GM12878 (cell line): ENCODE measurements at regions not wholly inside any gene's neighbourhood (a gene's known extent, or its start where the extent isn't known, plus 50 kb on each side); places are given as distances from the start of the nearest gene placed in this dataset.

Source experiments
- ATAC-seq: fragments of 200-7000 bp; cut with Tn5 transposase; 3 replicates; pipeline ENCODE4 v1.9.1; 2020; ENCODE audit warnings: mild to moderate bottlenecking, moderate library complexity
- BruUV-seq: library from RNA; stranded (reverse); fragments of 400-500 nt; replicated peaks from 2 replicates; lab custom pipeline; 2021; lab: Mats Ljungman, UMichigan
- CTCF ChIA-PET: fragments of 300-600 bp; sonication (Branson Sonifier 250); formaldehyde crosslinking; extraction: SDS; loops from one replicate; lab custom pipeline; 2021; ENCODE audit warnings: inconsistent platforms; lab: Yijun Ruan, JAX
- POLR2A ChIA-PET: fragments of 350-600 bp; formaldehyde crosslinking; extraction: SDS; loops from one replicate; lab custom pipeline; 2021; ENCODE audit warnings: inconsistent platforms; lab: Charles Lee
- RAD21 ChIA-PET: fragments of 300-600 bp; sonication (Branson Sonifier 250); formaldehyde crosslinking; loops from one replicate; lab custom pipeline; 2023; ENCODE audit warnings: antibody characterized with exemption; ENCODE audit not compliant: unreplicated experiment; lab: Charles Lee
- SMC1A ChIA-PET: fragments of 300-600 bp; sonication (Branson Sonifier 250); formaldehyde crosslinking; loops from one replicate; lab custom pipeline; 2023; ENCODE audit not compliant: unreplicated experiment, uncharacterized antibody; lab: Charles Lee
- DNase-seq: peaks from one replicate; pipeline ENCODE4 v3.0.0-alpha.2; 2011; ENCODE audit warnings: low read depth, low spot score
- FAIRE-seq: peaks from 3 replicates; lab custom pipeline; 2011; peaks lifted over from hg19 to GRCh38; lab: Jason Lieb, UNC
- H2AFZ ChIP-seq: 2 replicates; pipeline ENCODE4 v1.6.0; 2011; ENCODE audit warnings: low read depth, low read length, control low read depth; ENCODE audit not compliant: control insufficient read depth
- H3K27ac ChIP-seq: 2 replicates; pipeline ENCODE4 v1.5.1; 2011; ENCODE audit warnings: control low read depth; ENCODE audit not compliant: control insufficient read depth, insufficient read depth
- H3K27me3 ChIP-seq, 2 experiments: replicated peaks in 1 of 2; 2 replicates each; pipeline versions ENCODE4 v1.6.0 to v1.6.1; 2011; ENCODE audit warnings: low read length in 1 of 2; ENCODE audit not compliant: control insufficient read depth in 2 of 2, insufficient read depth in 2 of 2
- H3K36me3 ChIP-seq, 2 experiments: 2 replicates each; pipeline ENCODE4 v1.5.1; 2011; ENCODE audit warnings: low read length in 1 of 2; ENCODE audit not compliant: control insufficient read depth in 2 of 2, insufficient read depth in 2 of 2
- H3K4me1 ChIP-seq: 2 replicates; pipeline ENCODE4 v1.6.1; 2011; ENCODE audit warnings: mild to moderate bottlenecking, low read length, moderate library complexity, mixed read lengths; ENCODE audit not compliant: control insufficient read depth, insufficient read depth
- H3K4me2 ChIP-seq: 2 replicates; pipeline ENCODE4 v1.6.0; 2011; ENCODE audit warnings: control low read depth; ENCODE audit not compliant: control insufficient read depth, insufficient read depth
- H3K4me3 ChIP-seq: fragments of 200-600 bp; sonication (generic); 2 replicates; pipeline ENCODE4 v1.5.1; 2016
- H3K79me2 ChIP-seq: 2 replicates; pipeline ENCODE4 v1.6.0; 2011; ENCODE audit warnings: low read length; ENCODE audit not compliant: control insufficient read depth, insufficient read depth
- H3K9ac ChIP-seq: 2 replicates; pipeline ENCODE4 v1.8.0; 2011; ENCODE audit warnings: low read length, control low read depth, mixed read lengths; ENCODE audit not compliant: control insufficient read depth, insufficient read depth
- H3K9me3 ChIP-seq: replicated peaks from 3 replicates; pipeline ENCODE4 v1.5.1; 2011; ENCODE audit warnings: mild to moderate bottlenecking, low read length; ENCODE audit not compliant: control insufficient read depth, insufficient read depth
- H4K20me1 ChIP-seq: 2 replicates; pipeline ENCODE4 v1.6.0; 2011; ENCODE audit not compliant: control insufficient read depth, insufficient read depth
- BHLHE40 ChIP-seq, 2 experiments: fragments of 450-650 bp in 1 of 2; IDR thresholded peaks; 2 replicates each; pipeline ENCODE4 v1.6.1; 2011 to 2017; ENCODE audit warnings: low read depth in 2 of 2, borderline replicate concordance in 1 of 2, improper control_type of control experiment in 1 of 2, low read length in 1 of 2, mild to moderate bottlenecking in 1 of 2
- CEBPB ChIP-seq, 2 experiments: fragments of 150-350 bp in 1 of 2; IDR thresholded peaks; 2 replicates each; pipeline ENCODE4 v1.6.1; 2012 to 2014; ENCODE audit warnings: low read depth in 2 of 2, low read length in 2 of 2, borderline replicate concordance in 1 of 2, inconsistent platforms in 1 of 2
- CUX1 ChIP-seq: IDR thresholded peaks from 2 replicates; pipeline ENCODE4 v1.6.1; 2012; ENCODE audit warnings: improper control_type of control experiment, low read depth, low read length; ENCODE audit not compliant: insufficient replicate concordance
- EZH2 ChIP-seq: IDR thresholded peaks from 2 replicates; pipeline ENCODE4 v1.6.1; 2012; ENCODE audit warnings: low read depth, mild to moderate bottlenecking, control low read depth, inconsistent platforms, low read length, borderline replicate concordance; ENCODE audit not compliant: control insufficient read depth
- FOS ChIP-seq: IDR thresholded peaks from 3 replicates; pipeline ENCODE4 v1.6.1; 2011; ENCODE audit warnings: borderline replicate concordance; ENCODE audit not compliant: insufficient read length; ENCODE audit errors: extremely low read depth
- IKZF1 ChIP-seq: fragments of 450-650 bp; conservative IDR thresholded peaks from 2 replicates; pipeline ENCODE4 v1.6.1; 2017; ENCODE audit warnings: antibody characterized with exemption, mild to moderate bottlenecking
- KDM1A ChIP-seq: fragments of 200-600 bp; sonication (generic); IDR thresholded peaks from 2 replicates; pipeline ENCODE4 v1.6.1; 2016; ENCODE audit warnings: borderline replicate concordance
- POLR2AphosphoS2 ChIP-seq: IDR thresholded peaks from 2 replicates; pipeline ENCODE4 v1.6.1; 2011; ENCODE audit warnings: low read depth, mild to moderate bottlenecking, low read length, improper control_type of control experiment, moderate library complexity
- TAF1 ChIP-seq: IDR thresholded peaks from 2 replicates; pipeline ENCODE4 v1.6.1; 2011; ENCODE audit warnings: mild to moderate bottlenecking, low read depth, low read length, borderline replicate concordance
- ZNF274 ChIP-seq: IDR thresholded peaks from one replicate; pipeline ENCODE4 v1.8.0; 2011; ENCODE audit not compliant: insufficient read length, insufficient read depth
- WGBS: methylation state at CpG from one replicate; pipeline ENCODE4 v1.1.6; 2016; ENCODE audit warnings: low lambda C conversion rate; ENCODE audit not compliant: insufficient replicate concordance, insufficient coverage; ENCODE audit errors: missing lambda C conversion rate; 5-methylcytosine and 5-hydroxymethylcytosine counted together
- in situ Hi-C: fragments of 300-500 bp; cut with MboI; formaldehyde crosslinking; loops from 9 replicates; pipeline ENCODE4 v1.14.3; 2018; ENCODE audit warnings: mixed read lengths
- intact Hi-C: fragments of 100-400 bp; cut with micrococcal nuclease; formaldehyde crosslinking; loops from one replicate; pipeline ENCODE4 v1.14.2; 2022; ENCODE audit not compliant: unreplicated experiment
- TF ChIP-seq, protein P1 (sequence below): IDR thresholded peaks from 2 replicates; pipeline ENCODE4 v1.6.1; 2012; ENCODE audit warnings: low read depth, low read length, improper control_type of control experiment

- intact Hi-C loops (no loop called here), in situ Hi-C loops (no loop called here)
- Histone ChIP-seq H3K79me2 (no peaks in the 10 kb centered on the region), H3K36me3 (no peaks in the 10 kb centered on the region), H3K4me1 (no peaks in the 10 kb centered on the region), H3K9ac (no peak overlapping the region), H3K27me3 (no peaks in the 10 kb centered on the region), H4K20me1 (no peaks in the 10 kb centered on the region), H2AFZ (no peak overlapping the region), H3K4me3 (no peak overlapping the region), H3K27ac (no peak overlapping the region), H3K4me2 (no peak overlapping the region), H3K9me3 (no peaks in the 10 kb centered on the region; the same call in 2 of the 3 replicates)
- no peak for DNase-seq
- WGBS = 86% methylated on average over 2 of the region's 2 CpGs
- ChIA-PET SMC1A (interaction anchor here (1.0 to 1.3 kb wide), 3 partner anchors 9 to 309 kb away, joined by 3 read pairs; no protein-coding TSS in a partner anchor), CTCF (interaction anchor here (2.1 kb wide), 1 partner anchor 10 kb away, joined by 6 read pairs; no protein-coding TSS in a partner anchor), POLR2A (no interaction called here), RAD21 (no interaction called here)
- no TSS peak for BruUV-seq
- TF ChIP-seq IKZF1 (no peak), TAF1 (no peak), BHLHE40 (IDR thresholded peaks at IDR 0.05; ENCODE audit: borderline replicate concordance in 1 of 2, low read depth in 2 of 2, low read length in 1 of 2) (no peak), CEBPB (IDR thresholded peaks at IDR 0.05; ENCODE audit: borderline replicate concordance in 1 of 2, low read depth in 2 of 2, low read length in 2 of 2) (no peak), EZH2 (no peak), CUX1 (no peak), POLR2AphosphoS2 (no peak), FOS (no peak), ZNF274 (no peak), KDM1A (no peak)
- TF ChIP-seq, protein P1, sequence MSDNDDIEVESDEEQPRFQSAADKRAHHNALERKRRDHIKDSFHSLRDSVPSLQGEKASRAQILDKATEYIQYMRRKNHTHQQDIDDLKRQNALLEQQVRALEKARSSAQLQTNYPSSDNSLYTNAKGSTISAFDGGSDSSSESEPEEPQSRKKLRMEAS = no peak
- no peak for ATAC-seq
- FAIRE-seq = no peak
Observed at GRCh38 chr5:90312027-90312426, 97.5 kb downstream of the CETN3 start.
